HL-60 (cell line): ENCODE measurements at regions not wholly inside any gene's neighbourhood (a gene's known extent, or its start where the extent isn't known, plus 50 kb on each side); places are given as distances from the start of the nearest gene placed in this dataset.

ENCODE experiments used
- SPI1 ChIP-seq: IDR thresholded peaks from 2 replicates; pipeline ENCODE4 v1.6.1; 2012; ENCODE audit warnings: low read depth, mild to moderate bottlenecking, borderline replicate concordance
- TF ChIP-seq, protein P1 (sequence below): IDR thresholded peaks from one replicate; pipeline ENCODE4 v1.5.1; 2011; ENCODE audit warnings: low read length, control low read depth, inconsistent platforms; ENCODE audit not compliant: insufficient read depth
- TF ChIP-seq, protein P2 (sequence below): IDR thresholded peaks from 2 replicates; pipeline ENCODE4 v1.6.1; 2012; ENCODE audit warnings: low read depth; ENCODE audit not compliant: insufficient replicate concordance

DNA sequence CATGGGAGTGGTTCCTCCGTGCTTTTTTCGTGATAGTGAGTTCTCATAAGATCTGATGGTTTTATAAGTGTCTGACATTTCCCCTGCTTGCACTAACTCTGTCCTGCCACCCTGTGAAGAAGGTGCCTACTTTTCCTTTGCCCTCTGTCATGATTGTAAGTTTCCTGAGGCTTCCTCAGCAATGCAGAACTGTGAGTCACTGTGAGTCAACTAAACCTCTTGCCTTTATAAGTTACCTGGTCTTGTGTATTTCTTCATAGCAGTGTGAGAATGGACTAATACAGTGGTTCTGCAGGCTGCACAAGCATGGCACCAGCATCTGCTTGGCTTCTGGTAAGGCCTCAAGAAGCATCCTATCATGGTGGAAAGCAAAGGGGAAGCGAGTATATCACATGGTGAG, 1144.6 kb downstream of the SORCS3 start:
- no peak for TF ChIP-seq SPI1
- TF ChIP-seq, protein P1, sequence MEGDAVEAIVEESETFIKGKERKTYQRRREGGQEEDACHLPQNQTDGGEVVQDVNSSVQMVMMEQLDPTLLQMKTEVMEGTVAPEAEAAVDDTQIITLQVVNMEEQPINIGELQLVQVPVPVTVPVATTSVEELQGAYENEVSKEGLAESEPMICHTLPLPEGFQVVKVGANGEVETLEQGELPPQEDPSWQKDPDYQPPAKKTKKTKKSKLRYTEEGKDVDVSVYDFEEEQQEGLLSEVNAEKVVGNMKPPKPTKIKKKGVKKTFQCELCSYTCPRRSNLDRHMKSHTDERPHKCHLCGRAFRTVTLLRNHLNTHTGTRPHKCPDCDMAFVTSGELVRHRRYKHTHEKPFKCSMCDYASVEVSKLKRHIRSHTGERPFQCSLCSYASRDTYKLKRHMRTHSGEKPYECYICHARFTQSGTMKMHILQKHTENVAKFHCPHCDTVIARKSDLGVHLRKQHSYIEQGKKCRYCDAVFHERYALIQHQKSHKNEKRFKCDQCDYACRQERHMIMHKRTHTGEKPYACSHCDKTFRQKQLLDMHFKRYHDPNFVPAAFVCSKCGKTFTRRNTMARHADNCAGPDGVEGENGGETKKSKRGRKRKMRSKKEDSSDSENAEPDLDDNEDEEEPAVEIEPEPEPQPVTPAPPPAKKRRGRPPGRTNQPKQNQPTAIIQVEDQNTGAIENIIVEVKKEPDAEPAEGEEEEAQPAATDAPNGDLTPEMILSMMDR: no peak
- TF ChIP-seq, protein P2, sequence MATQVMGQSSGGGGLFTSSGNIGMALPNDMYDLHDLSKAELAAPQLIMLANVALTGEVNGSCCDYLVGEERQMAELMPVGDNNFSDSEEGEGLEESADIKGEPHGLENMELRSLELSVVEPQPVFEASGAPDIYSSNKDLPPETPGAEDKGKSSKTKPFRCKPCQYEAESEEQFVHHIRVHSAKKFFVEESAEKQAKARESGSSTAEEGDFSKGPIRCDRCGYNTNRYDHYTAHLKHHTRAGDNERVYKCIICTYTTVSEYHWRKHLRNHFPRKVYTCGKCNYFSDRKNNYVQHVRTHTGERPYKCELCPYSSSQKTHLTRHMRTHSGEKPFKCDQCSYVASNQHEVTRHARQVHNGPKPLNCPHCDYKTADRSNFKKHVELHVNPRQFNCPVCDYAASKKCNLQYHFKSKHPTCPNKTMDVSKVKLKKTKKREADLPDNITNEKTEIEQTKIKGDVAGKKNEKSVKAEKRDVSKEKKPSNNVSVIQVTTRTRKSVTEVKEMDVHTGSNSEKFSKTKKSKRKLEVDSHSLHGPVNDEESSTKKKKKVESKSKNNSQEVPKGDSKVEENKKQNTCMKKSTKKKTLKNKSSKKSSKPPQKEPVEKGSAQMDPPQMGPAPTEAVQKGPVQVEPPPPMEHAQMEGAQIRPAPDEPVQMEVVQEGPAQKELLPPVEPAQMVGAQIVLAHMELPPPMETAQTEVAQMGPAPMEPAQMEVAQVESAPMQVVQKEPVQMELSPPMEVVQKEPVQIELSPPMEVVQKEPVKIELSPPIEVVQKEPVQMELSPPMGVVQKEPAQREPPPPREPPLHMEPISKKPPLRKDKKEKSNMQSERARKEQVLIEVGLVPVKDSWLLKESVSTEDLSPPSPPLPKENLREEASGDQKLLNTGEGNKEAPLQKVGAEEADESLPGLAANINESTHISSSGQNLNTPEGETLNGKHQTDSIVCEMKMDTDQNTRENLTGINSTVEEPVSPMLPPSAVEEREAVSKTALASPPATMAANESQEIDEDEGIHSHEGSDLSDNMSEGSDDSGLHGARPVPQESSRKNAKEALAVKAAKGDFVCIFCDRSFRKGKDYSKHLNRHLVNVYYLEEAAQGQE: no peak
